CD14-positive monocyte (primary cell): ENCODE measurements at regions not wholly inside any gene's neighbourhood (a gene's known extent, or its start where the extent isn't known, plus 50 kb on each side); places are given as distances from the start of the nearest gene placed in this dataset.

Experiments used
- DNase-seq, 3 donors: peaks; one replicate each; pipeline ENCODE4 v3.0.0-alpha.2; 2011 to 2022
- H2AFZ ChIP-seq: 2 replicates; pipeline ENCODE4 v1.6.0; 2012; ENCODE audit warnings: mild to moderate bottlenecking, low read depth, low read length, inconsistent platforms; ENCODE audit not compliant: insufficient read depth, poor library complexity, severe bottlenecking
- H3K27ac ChIP-seq, 2 donors: 1 replicate in 1 of 2; 2 replicates in 1 of 2; pipeline ENCODE4 v1.5.1; 2012 to 2013; ENCODE audit warnings: low read length in 2 of 2, control low read depth in 1 of 2, inconsistent platforms in 1 of 2, low read depth in 1 of 2, mild to moderate bottlenecking in 1 of 2
- H3K27me3 ChIP-seq, 2 donors: one replicate each; pipeline versions ENCODE4 v1.6.0 to v1.6.1; 2011 to 2013; ENCODE audit warnings: low read length in 2 of 2; ENCODE audit not compliant: control insufficient read depth in 2 of 2, insufficient read depth in 2 of 2
- H3K36me3 ChIP-seq, 2 donors: replicated peaks in 1 of 2; 1 replicate in 1 of 2; 2 replicates in 1 of 2; pipeline versions ENCODE4 v1.5.1 to v1.6.1; 2012 to 2013; ENCODE audit warnings: low read length in 2 of 2, control low read depth in 1 of 2, inconsistent platforms in 1 of 2, mild to moderate bottlenecking in 1 of 2; ENCODE audit not compliant: insufficient read depth in 2 of 2, control insufficient read depth in 1 of 2
- H3K4me1 ChIP-seq, 2 donors: 1 replicate in 1 of 2; 2 replicates in 1 of 2; pipeline versions ENCODE4 v1.5.1 to v1.6.1; 2012 to 2013; ENCODE audit warnings: low read length in 2 of 2, control low read depth in 1 of 2, inconsistent platforms in 1 of 2, mild to moderate bottlenecking in 1 of 2, moderate library complexity in 1 of 2; ENCODE audit not compliant: insufficient read depth in 2 of 2, control insufficient read depth in 1 of 2
- H3K4me2 ChIP-seq: replicated peaks from 2 replicates; pipeline ENCODE3; 2012; ENCODE audit warnings: low read length, moderate library complexity, mild to moderate bottlenecking; ENCODE audit not compliant: poor library complexity, severe bottlenecking; ENCODE audit errors: extremely low read depth
- H3K4me3 ChIP-seq, 3 experiments: fragments of 200-600 bp in 1 of 3; sonication (generic) in 1 of 3; replicated peaks in 1 of 3; 1 replicate in 2 of 3; 2 replicates in 1 of 3; pipeline ENCODE4 v1.5.1; 2011 to 2013; ENCODE audit warnings: low read length in 3 of 3, mild to moderate bottlenecking in 3 of 3, control low read depth in 2 of 3, low read depth in 2 of 3, inconsistent platforms in 1 of 3, moderate library complexity in 1 of 3
- H3K79me2 ChIP-seq: 2 replicates; pipeline ENCODE4 v1.6.0; 2012; ENCODE audit warnings: mild to moderate bottlenecking, control low read depth, inconsistent platforms, low read length, moderate library complexity; ENCODE audit not compliant: insufficient read depth
- H3K9ac ChIP-seq: 2 replicates; pipeline ENCODE4 v1.6.0; 2017; ENCODE audit warnings: low read length, mild to moderate bottlenecking; ENCODE audit not compliant: insufficient read depth, poor library complexity, severe bottlenecking
- H3K9me3 ChIP-seq, 2 donors: replicated peaks in 1 of 2; 1 replicate in 1 of 2; 2 replicates in 1 of 2; pipeline versions ENCODE4 v1.5.1 to v1.6.1; 2012 to 2013; ENCODE audit warnings: low read length in 2 of 2, control low read depth in 1 of 2; ENCODE audit not compliant: control insufficient read depth in 1 of 2, insufficient read depth in 1 of 2
- H4K20me1 ChIP-seq: 2 replicates; pipeline ENCODE4 v1.6.0; 2012; ENCODE audit warnings: mild to moderate bottlenecking, low read length, control low read depth, moderate library complexity; ENCODE audit not compliant: insufficient read depth
- H3K27ac Mint-ChIP-seq, 7 donors: one replicate each; pipeline ENCODE4 v1.8.0; 2020; ENCODE audit warnings: mild to moderate bottlenecking in 7 of 7, mixed read lengths in 7 of 7, moderate library complexity in 6 of 7, inconsistent platforms in 2 of 7
- H3K27me3 Mint-ChIP-seq, 3 donors: one replicate each; pipeline ENCODE4 v1.8.0; 2021 to 2022; ENCODE audit warnings: low read depth in 3 of 3, mild to moderate bottlenecking in 3 of 3, mixed read lengths in 3 of 3, moderate library complexity in 3 of 3, inconsistent platforms in 1 of 3
- H3K36me3 Mint-ChIP-seq, 2 donors: one replicate each; pipeline ENCODE4 v1.8.0; 2020; ENCODE audit warnings: mixed read lengths in 2 of 2, inconsistent platforms in 1 of 2, mild to moderate bottlenecking in 1 of 2
- H3K4me1 Mint-ChIP-seq: one replicate; pipeline ENCODE4 v1.8.0; 2020; ENCODE audit warnings: mild to moderate bottlenecking, mixed read lengths
- H3K4me3 Mint-ChIP-seq, 2 donors: one replicate each; pipeline ENCODE4 v1.8.0; 2020; ENCODE audit warnings: mild to moderate bottlenecking in 2 of 2, mixed read lengths in 2 of 2, moderate library complexity in 1 of 2
- H3K9me3 Mint-ChIP-seq, 7 donors: one replicate each; pipeline ENCODE4 v1.8.0; 2020 to 2022; ENCODE audit warnings: mixed read lengths in 7 of 7, mild to moderate bottlenecking in 6 of 7, moderate library complexity in 6 of 7, inconsistent platforms in 2 of 7
- WGBS: methylation state at CpG from one replicate; pipeline ENCODE4 v1.1.5; 2013; ENCODE audit warnings: missing lambda C conversion rate; ENCODE audit not compliant: insufficient coverage; 5-methylcytosine and 5-hydroxymethylcytosine counted together
- intact Hi-C, 2 donors: fragments of 100-400 bp; cut with micrococcal nuclease; formaldehyde crosslinking; loops; one replicate each; pipeline versions ENCODE4 v1.15.0 to v1.15.1; 2023
- TF ChIP-seq, protein P1 (sequence below): fragments of 200-600 bp; IDR thresholded peaks from one replicate; pipeline ENCODE4 v1.8.0; 2022; ENCODE audit warnings: antibody characterized with exemption, mild to moderate bottlenecking

DNA sequence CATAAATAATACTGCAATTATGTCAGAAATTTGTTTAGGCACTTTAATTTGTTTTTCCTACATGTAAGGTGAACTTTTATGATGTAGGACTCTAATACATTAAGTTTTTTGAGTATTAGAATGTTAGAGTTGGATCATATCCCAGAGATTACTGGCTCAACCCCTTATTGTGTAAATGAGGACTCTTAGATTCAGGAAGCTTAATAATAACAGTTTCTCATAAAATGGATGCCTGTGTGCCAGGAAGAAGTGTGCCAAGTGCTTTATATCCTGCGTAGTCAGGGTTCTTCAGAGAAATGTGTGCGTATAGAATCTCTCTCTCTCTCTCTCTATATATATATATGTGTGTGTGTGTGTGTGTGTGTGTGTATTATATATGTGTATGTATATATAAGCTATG is 388.5 kb downstream of the CAAP1 start:
- H3K9me3 ChIP-seq, result no peaks in the 10 kb centered on the region
- Mint-ChIP-seq H3K36me3 (no peaks in the 10 kb centered on the region), H3K27me3 (no peaks in the 10 kb centered on the region), H3K9me3 (peaks cover 0 to 3% (median 0%) of the 10 kb centered on the region in 7 donors), H3K4me1 (no peaks in the 10 kb centered on the region), H3K4me3 (no peak overlapping the region), H3K27ac (no peak overlapping the region)
- intact Hi-C loops, result no loop called here
- H3K27ac ChIP-seq, result no peak overlapping the region
- no peaks in the 10 kb centered on the region for H3K27me3 ChIP-seq
- DNase-seq, result no peak
- no peaks in the 10 kb centered on the region for H3K36me3 ChIP-seq
- no peak overlapping the region for H2AFZ ChIP-seq
- H3K9ac ChIP-seq, result no peak overlapping the region
- TF ChIP-seq, protein P1, sequence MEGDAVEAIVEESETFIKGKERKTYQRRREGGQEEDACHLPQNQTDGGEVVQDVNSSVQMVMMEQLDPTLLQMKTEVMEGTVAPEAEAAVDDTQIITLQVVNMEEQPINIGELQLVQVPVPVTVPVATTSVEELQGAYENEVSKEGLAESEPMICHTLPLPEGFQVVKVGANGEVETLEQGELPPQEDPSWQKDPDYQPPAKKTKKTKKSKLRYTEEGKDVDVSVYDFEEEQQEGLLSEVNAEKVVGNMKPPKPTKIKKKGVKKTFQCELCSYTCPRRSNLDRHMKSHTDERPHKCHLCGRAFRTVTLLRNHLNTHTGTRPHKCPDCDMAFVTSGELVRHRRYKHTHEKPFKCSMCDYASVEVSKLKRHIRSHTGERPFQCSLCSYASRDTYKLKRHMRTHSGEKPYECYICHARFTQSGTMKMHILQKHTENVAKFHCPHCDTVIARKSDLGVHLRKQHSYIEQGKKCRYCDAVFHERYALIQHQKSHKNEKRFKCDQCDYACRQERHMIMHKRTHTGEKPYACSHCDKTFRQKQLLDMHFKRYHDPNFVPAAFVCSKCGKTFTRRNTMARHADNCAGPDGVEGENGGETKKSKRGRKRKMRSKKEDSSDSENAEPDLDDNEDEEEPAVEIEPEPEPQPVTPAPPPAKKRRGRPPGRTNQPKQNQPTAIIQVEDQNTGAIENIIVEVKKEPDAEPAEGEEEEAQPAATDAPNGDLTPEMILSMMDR, result no peak
- H3K79me2 ChIP-seq, result no peaks in the 10 kb centered on the region
- H3K4me1 ChIP-seq, result no peaks in the 10 kb centered on the region
- H4K20me1 ChIP-seq, result no peaks in the 10 kb centered on the region
- no CpG with 5 or more reads among the region's 2 CpGs for WGBS
- H3K4me2 ChIP-seq, result no peak overlapping the region
- H3K4me3 ChIP-seq, result no peak overlapping the region

DNA sequence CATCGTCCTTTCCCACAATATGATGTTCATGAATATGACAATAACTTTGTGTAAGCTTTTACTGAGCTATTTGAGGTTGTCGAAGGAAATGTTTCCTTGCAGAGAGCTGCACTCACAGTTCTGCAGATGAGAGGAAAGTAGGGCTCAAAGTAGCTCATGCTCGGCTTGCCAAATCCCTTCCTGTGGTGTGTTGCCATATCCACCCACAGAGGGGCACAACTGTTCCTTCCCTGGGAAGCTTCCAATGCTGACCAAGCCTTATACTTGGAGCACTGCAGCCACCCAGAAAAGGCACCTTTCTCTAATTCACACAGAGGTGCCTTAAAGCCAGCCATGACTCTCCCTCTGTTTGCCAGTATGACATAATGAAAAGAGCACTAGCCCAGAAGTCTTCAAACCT is 390.3 kb downstream of the CAAP1 start:
- 67% methylated on average over 2 of the region's 3 CpGs for WGBS
- H2AFZ ChIP-seq, result no peak overlapping the region

More for the DNA sequence above, 390.3 kb downstream of the CAAP1 start:
- H3K27ac Mint-ChIP-seq, result no peak overlapping the region
- Histone ChIP-seq H3K36me3 (no peaks in the 10 kb centered on the region), H3K4me2 (no peak overlapping the region), H3K4me3 (no peak overlapping the region), H3K4me1 (no peaks in the 10 kb centered on the region), H4K20me1 (no peaks in the 10 kb centered on the region), H3K79me2 (no peaks in the 10 kb centered on the region), H3K27me3 (no peaks in the 10 kb centered on the region), H3K27ac (no peak overlapping the region), H3K9me3 (peaks cover 0 to 5% of the 10 kb centered on the region in 2 donors), H3K9ac (no peak overlapping the region)
- H3K4me1 Mint-ChIP-seq, result no peaks in the 10 kb centered on the region
- no peak overlapping the region for H3K4me3 Mint-ChIP-seq
- DNase-seq, result no peak
- intact Hi-C loops, result no loop called here
- TF ChIP-seq, protein P1, result no peak
- no peaks in the 10 kb centered on the region for H3K27me3 Mint-ChIP-seq
- no peaks in the 10 kb centered on the region for H3K36me3 Mint-ChIP-seq
- H3K9me3 Mint-ChIP-seq, result peaks cover 0 to 5% (median 3%) of the 10 kb centered on the region in 7 donors
